22Rv1 (cell line): ENCODE measurements at regions not wholly inside any gene's neighbourhood (a gene's known extent, or its start where the extent isn't known, plus 50 kb on each side); places are given as distances from the start of the nearest gene placed in this dataset.

Experiments used
- H3K27ac ChIP-seq: fragments of 450-650 bp; 2 replicates; pipeline ENCODE4 v1.5.1; 2017
- ZFX ChIP-seq: fragments of 450-650 bp; IDR thresholded peaks from 2 replicates; pipeline ENCODE4 v1.6.1; 2017; ENCODE audit warnings: antibody characterized with exemption, borderline replicate concordance
- TF ChIP-seq, protein P1 (sequence below): fragments of 450-650 bp; IDR thresholded peaks from 2 replicates; pipeline ENCODE4 v1.5.1; 2017; ENCODE audit warnings: mild to moderate bottlenecking

DNA sequence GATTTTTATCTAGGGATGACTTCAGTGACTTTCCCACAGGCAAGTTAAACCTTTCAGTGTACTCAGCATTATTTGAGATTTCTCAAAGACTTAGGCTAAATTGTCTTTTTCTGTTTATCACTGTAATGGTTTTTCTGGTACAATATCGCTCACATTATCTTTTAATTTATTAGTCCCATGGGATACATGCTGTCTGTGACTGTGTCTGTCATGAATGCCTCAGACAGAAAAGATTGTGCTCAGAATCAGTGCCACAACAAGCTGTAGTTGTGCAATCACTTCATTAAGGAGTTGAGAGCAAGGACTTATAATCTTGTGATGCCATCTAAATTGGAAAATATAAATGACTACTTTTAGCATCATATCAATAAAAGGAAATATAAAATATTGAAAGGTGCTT lies 2374.2 kb upstream of the RAG2 start:
- no peak overlapping the region for H3K27ac ChIP-seq
- TF ChIP-seq ZFX, result no peak
- TF ChIP-seq, protein P1, sequence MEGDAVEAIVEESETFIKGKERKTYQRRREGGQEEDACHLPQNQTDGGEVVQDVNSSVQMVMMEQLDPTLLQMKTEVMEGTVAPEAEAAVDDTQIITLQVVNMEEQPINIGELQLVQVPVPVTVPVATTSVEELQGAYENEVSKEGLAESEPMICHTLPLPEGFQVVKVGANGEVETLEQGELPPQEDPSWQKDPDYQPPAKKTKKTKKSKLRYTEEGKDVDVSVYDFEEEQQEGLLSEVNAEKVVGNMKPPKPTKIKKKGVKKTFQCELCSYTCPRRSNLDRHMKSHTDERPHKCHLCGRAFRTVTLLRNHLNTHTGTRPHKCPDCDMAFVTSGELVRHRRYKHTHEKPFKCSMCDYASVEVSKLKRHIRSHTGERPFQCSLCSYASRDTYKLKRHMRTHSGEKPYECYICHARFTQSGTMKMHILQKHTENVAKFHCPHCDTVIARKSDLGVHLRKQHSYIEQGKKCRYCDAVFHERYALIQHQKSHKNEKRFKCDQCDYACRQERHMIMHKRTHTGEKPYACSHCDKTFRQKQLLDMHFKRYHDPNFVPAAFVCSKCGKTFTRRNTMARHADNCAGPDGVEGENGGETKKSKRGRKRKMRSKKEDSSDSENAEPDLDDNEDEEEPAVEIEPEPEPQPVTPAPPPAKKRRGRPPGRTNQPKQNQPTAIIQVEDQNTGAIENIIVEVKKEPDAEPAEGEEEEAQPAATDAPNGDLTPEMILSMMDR, result no peak

DNA sequence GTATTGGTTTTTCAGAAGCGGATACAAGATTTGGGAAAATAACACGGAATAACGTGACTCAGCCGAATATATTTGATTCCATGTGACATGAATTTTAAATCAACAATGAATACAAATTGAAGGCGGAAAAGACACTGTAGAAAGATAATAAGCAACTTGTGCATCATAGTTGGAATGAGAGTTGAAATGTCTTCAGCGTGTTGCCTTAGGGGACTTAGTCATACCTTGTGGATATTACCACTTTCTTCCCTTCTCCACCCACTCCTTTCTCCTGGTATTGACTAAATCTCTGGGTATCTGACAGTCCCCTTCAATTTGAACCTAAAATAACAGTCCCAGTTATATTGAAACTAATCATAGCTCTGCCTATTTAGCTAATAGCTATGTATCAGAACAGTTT lies 2373.1 kb upstream of the RAG2 start:
- no peak for TF ChIP-seq ZFX
- TF ChIP-seq, protein P1, result no peak
- H3K27ac ChIP-seq, result no peak overlapping the region

DNA sequence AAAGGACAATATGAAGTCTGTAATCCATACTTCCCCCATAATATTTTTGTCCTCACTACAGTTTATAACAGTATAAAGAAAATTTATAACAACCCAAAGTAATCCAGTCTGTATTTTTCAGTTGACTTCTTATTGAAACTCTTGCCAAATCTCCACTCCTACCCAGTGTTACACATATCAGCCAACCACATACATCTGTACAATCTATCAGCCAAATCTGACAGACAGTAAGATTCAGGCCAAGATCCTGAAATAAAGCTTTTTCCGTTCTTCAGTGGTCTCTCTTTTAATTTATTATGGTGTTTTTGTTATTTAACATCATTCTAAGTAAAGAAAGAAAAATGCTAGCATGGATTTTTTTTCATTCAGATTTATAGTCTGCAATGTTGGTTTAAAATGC lies 2370.9 kb upstream of the RAG2 start:
- TF ChIP-seq ZFX, result no peak
- TF ChIP-seq, protein P1, result no peak
- no peak overlapping the region for H3K27ac ChIP-seq

DNA sequence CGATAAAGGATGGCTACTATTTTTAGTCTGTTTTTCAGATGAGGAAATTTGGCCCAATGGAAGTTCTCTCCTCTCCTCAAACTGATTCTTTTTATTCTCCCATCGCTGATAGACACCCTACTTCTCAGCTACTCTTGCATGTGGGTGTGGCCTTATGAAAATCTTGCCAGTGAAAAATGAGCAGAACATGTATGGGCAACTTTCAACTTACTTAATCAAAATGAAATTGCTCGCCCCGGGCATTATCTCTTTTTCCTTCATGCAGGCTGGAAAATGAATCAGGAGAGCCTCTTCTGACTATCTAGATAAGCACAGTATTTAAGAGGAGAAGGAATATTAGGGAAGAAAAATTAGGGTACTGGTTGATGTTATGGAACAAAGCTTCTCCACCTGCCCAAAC lies 2354.7 kb upstream of the RAG2 start:
- TF ChIP-seq ZFX, result no peak
- TF ChIP-seq, protein P1, result no peak

DNA sequence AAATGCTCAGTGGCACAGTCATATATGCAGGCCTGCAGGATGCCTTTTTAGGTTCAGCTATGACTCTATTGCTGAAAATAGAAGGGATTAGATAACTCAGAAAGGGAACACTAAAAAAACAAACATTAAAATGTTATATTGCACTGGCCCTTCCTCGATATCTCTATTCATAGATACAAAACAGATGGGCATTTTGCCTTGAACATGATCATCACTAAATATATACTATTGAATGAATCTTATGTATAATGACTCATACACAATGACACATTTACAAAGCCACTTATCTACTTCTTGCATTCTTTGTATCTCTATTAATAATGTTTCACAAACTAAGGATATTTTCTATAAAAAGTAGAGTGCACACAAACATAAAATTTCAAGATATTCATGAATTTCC lies 2352.8 kb upstream of the RAG2 start:
- no peak overlapping the region for H3K27ac ChIP-seq
- TF ChIP-seq, protein P1, result no peak
- TF ChIP-seq ZFX, result no peak

More for the DNA sequence above, 2354.7 kb upstream of the RAG2 start:
- no peak overlapping the region for H3K27ac ChIP-seq

DNA sequence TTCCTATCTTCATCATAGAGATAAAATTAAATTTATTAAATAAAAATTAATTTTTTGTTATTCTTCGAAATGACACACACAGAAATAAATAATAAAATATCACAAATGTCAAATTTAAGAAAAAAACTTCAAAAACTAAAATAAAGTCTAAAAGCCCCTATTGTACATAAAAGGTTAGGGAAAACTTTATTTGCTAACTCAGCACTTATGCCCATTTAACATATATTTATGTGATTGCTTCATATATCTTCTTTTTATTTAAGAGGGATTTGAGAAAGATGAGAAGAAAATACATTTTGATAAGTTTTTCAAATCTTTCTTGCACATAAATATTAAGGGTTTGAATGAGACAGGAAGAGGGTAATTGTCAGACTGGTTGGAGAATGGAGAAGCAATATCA lies 2350.4 kb upstream of the RAG2 start:
- TF ChIP-seq ZFX, result no peak
- TF ChIP-seq, protein P1, result no peak
- H3K27ac ChIP-seq, result no peak overlapping the region

DNA sequence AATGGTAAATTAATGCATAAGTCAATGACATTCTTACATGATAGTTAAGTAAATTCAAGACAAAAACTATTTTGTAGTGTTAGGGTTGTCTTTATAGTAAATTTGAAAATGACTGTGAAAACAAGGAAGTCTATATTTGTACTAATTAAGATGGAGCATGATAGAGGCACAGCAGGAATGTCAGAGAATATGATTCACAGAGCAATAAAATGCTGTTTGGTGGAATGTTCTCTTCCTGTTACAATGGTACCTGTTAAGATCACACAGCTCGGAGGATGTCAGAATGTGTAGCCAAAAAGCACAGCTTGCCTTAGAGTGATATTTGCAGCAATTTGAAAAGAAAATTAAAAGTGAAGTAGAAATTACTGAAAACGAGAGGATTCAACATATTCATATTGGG lies 2339.7 kb upstream of the RAG2 start:
- no peak overlapping the region for H3K27ac ChIP-seq
- TF ChIP-seq, protein P1, result no peak
- TF ChIP-seq ZFX, result no peak
